ENCODE measurements at regions not wholly inside any gene's neighbourhood (a gene's known extent, or its start where the extent isn't known, plus 50 kb on each side); places are given as distances from the start of the nearest gene placed in this dataset.

DNA sequence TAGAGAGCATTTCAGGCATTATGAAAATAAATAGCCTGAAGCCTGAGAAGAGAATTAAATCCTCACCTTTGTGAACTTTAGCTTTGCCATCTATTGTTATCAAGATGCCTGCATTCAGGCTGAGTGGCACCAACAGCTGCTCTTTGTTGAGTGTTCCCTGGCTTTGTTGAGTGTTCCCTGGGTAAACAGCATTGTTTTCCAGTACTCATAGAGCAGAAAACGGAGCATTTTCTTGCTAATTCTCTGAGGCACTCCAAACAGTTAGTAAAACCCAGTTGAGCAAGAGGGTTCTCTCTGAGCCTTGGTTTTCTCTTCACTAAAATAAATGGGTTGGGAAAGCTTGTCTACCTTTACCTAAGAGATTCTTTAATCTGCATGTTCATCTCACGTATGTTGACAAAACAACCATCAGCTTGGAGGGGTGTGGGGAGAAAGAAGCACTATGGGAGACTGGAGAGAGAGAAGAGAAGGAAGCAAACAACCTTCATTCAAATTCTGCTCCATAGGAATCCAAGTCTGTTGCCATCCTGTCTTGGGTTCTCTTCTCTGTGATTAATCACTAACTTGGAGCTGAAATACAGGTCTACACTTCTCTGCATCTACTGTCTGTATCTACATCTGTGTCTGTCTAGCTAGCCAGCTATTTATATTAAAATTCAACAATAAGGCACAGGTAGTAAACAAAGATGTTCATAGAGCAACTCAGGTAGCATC is 567.0 kb upstream of the SOX11 start:
- H3K9me3 ChIP-seq (ENCODE audit: low read depth), result no peaks in the 10 kb centered on the region
- peak overlapping the region; percentile 77 for H2AFZ ChIP-seq (replicated peaks)
- H3K4me2 ChIP-seq, result peak overlapping the region; percentile 65
- H3K27ac ChIP-seq, result peak overlapping the region; percentile 79
- H3K27me3 ChIP-seq, result no peaks in the 10 kb centered on the region
- TF ChIP-seq EZH2phosphoT487 (IDR thresholded peaks at IDR 0.05), result no peak
- TF ChIP-seq, protein P1, sequence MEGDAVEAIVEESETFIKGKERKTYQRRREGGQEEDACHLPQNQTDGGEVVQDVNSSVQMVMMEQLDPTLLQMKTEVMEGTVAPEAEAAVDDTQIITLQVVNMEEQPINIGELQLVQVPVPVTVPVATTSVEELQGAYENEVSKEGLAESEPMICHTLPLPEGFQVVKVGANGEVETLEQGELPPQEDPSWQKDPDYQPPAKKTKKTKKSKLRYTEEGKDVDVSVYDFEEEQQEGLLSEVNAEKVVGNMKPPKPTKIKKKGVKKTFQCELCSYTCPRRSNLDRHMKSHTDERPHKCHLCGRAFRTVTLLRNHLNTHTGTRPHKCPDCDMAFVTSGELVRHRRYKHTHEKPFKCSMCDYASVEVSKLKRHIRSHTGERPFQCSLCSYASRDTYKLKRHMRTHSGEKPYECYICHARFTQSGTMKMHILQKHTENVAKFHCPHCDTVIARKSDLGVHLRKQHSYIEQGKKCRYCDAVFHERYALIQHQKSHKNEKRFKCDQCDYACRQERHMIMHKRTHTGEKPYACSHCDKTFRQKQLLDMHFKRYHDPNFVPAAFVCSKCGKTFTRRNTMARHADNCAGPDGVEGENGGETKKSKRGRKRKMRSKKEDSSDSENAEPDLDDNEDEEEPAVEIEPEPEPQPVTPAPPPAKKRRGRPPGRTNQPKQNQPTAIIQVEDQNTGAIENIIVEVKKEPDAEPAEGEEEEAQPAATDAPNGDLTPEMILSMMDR (IDR thresholded peaks at IDR 0.05), result no peak
- no peak for TF ChIP-seq EZH2 (IDR thresholded peaks at IDR 0.05)
- Mint-ChIP-seq H3K4me3 (no peak overlapping the region), H3K9me3 (no peaks in the 10 kb centered on the region), H3K4me1 (peaks cover 7% of the 10 kb centered on the region), H3K36me3 (no peaks in the 10 kb centered on the region), H3K27me3 (ENCODE audit: insufficient read depth, low read depth) (no peaks in the 10 kb centered on the region), H3K27ac (no peak overlapping the region)
- H3K79me2 ChIP-seq (ENCODE audit: low read depth), result no peaks in the 10 kb centered on the region
- peaks cover 20% of the 10 kb centered on the region for H3K4me1 ChIP-seq
- peaks cover 10% of the 10 kb centered on the region for H3F3A ChIP-seq (ENCODE audit: low read depth)
- H3K36me3 ChIP-seq, result no peaks in the 10 kb centered on the region
- H4K20me1 ChIP-seq (ENCODE audit: low read depth), result no peaks in the 10 kb centered on the region
- H3K4me3 ChIP-seq, result no peak overlapping the region
- H3K9ac ChIP-seq, result no peak overlapping the region
- peak; percentile 76 for DNase-seq (ENCODE audit: low spot score)

DNA sequence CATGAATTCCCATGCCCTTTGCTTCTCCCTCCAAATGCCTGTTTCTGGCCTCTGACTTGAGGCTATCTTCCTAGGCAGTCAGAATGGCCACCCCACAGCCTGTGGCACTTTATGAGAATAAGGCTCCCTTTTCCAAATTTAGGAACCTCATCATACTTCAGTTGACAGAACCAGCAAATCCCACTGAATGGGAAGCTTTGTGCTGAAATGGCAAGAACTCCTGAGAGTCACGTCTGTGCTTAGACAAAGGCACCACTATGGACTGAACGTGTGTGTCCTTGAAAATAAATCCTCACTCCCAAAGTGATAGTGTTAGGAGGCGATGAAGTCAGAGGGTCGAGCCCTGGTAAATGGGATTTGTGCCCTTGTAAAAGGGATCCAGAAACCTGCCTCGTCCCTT is 559.9 kb upstream of the SOX11 start:
- no peak overlapping the region for H3K4me2 ChIP-seq
- no peaks in the 10 kb centered on the region for H3K4me1 ChIP-seq
- no peak overlapping the region for H3K4me3 ChIP-seq
- no peaks in the 10 kb centered on the region for H4K20me1 ChIP-seq (ENCODE audit: low read depth)
- no peak overlapping the region for H3K27ac ChIP-seq
- no peak overlapping the region for H3K27ac Mint-ChIP-seq
- H3F3A ChIP-seq (ENCODE audit: low read depth), result no peaks in the 10 kb centered on the region
- no peak for TF ChIP-seq EZH2phosphoT487 (IDR thresholded peaks at IDR 0.05)
- DNase-seq (ENCODE audit: low spot score), result no peak
- no peak overlapping the region for H3K9ac ChIP-seq
- H3K36me3 ChIP-seq, result no peaks in the 10 kb centered on the region
- H3K79me2 ChIP-seq (ENCODE audit: low read depth), result no peaks in the 10 kb centered on the region
- H3K36me3 Mint-ChIP-seq, result no peaks in the 10 kb centered on the region
- peaks cover 2% of the 10 kb centered on the region for H3K9me3 Mint-ChIP-seq
- no peak overlapping the region for H2AFZ ChIP-seq (replicated peaks)
- H3K4me3 Mint-ChIP-seq, result no peak overlapping the region
- no peaks in the 10 kb centered on the region for H3K4me1 Mint-ChIP-seq
- peaks cover 4% of the 10 kb centered on the region for H3K27me3 Mint-ChIP-seq (ENCODE audit: insufficient read depth, low read depth)
- H3K27me3 ChIP-seq, result no peaks in the 10 kb centered on the region
- H3K9me3 ChIP-seq (ENCODE audit: low read depth), result no peaks in the 10 kb centered on the region

DNA sequence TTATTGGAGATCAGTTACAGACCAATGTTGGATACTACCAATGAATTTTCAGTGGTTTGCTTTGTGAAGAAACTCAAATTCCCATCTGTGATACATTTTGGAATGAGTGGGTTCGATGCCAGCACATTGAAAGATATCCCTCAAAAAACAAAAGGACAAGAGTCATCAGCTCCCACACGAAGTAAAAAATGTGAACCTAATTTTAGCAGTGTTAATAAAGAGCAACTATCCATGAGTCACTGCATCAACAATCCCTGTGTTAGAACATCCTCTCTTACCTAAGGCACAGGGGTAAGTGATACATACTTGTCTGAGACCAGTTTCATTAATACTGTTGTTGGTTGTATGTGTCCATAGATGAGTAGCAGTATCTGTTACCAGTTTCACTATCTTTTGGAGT is 551.8 kb upstream of the SOX11 start:
- no peak overlapping the region for H3K4me3 ChIP-seq
- H2AFZ ChIP-seq (replicated peaks), result no peak overlapping the region
- no peaks in the 10 kb centered on the region for H3K4me1 ChIP-seq
- no peaks in the 10 kb centered on the region for H3F3A ChIP-seq (ENCODE audit: low read depth)
- H3K4me1 Mint-ChIP-seq, result no peaks in the 10 kb centered on the region
- no peak overlapping the region for H3K27ac ChIP-seq
- H3K4me2 ChIP-seq, result no peak overlapping the region
- no peak for DNase-seq (ENCODE audit: low spot score)
- no peak for TF ChIP-seq EZH2 (IDR thresholded peaks at IDR 0.05)
- TF ChIP-seq, protein P1 (IDR thresholded peaks at IDR 0.05), result no peak
- TF ChIP-seq EZH2phosphoT487 (IDR thresholded peaks at IDR 0.05), result no peak
- no peaks in the 10 kb centered on the region for H4K20me1 ChIP-seq (ENCODE audit: low read depth)
- no peak overlapping the region for H3K4me3 Mint-ChIP-seq
- H3K9me3 ChIP-seq (ENCODE audit: low read depth), result no peaks in the 10 kb centered on the region
- H3K9ac ChIP-seq, result no peak overlapping the region
- no peak overlapping the region for H3K27ac Mint-ChIP-seq
- peaks cover 2% of the 10 kb centered on the region for H3K9me3 Mint-ChIP-seq
- H3K79me2 ChIP-seq (ENCODE audit: low read depth), result no peaks in the 10 kb centered on the region
- H3K36me3 ChIP-seq, result no peaks in the 10 kb centered on the region
- peaks cover 2% of the 10 kb centered on the region for H3K36me3 Mint-ChIP-seq
- no peaks in the 10 kb centered on the region for H3K27me3 ChIP-seq
- H3K27me3 Mint-ChIP-seq (ENCODE audit: insufficient read depth, low read depth), result peaks cover 5% of the 10 kb centered on the region

DNA sequence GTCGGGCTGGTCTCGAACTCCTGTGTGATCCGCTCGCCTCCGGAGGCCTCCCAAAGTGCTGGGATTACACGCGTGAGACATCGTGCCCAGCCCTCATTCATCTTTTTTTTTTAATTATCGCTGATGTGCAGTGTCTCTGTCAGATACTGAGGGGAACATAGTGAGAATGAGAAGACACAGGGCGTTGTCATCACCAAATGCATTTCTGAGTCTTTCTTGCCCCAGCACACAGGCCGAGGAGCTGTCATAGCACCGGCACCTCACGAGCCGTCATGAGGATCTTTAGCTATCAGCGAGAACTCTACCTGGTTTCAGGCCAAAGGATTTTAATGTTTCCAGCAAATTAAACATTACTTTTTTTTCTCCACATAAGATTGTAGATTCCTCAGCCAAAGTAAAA is 548.0 kb upstream of the SOX11 start:
- no peak overlapping the region for H3K27ac ChIP-seq
- Mint-ChIP-seq H3K4me1 (no peaks in the 10 kb centered on the region), H3K9me3 (peaks cover 7% of the 10 kb centered on the region), H3K27ac (peak overlapping the region; percentile 60), H3K27me3 (ENCODE audit: insufficient read depth, low read depth) (peaks cover 5% of the 10 kb centered on the region), H3K4me3 (no peak overlapping the region), H3K36me3 (peaks cover 2% of the 10 kb centered on the region)
- no peak overlapping the region for H3K4me3 ChIP-seq
- H3K27me3 ChIP-seq, result no peaks in the 10 kb centered on the region
- no peaks in the 10 kb centered on the region for H3K9me3 ChIP-seq (ENCODE audit: low read depth)
- no peak overlapping the region for H3K9ac ChIP-seq
- DNase-seq (ENCODE audit: low spot score), result no peak
- H3F3A ChIP-seq (ENCODE audit: low read depth), result no peaks in the 10 kb centered on the region
- H2AFZ ChIP-seq (replicated peaks), result no peak overlapping the region
- no peak overlapping the region for H3K4me2 ChIP-seq
- H4K20me1 ChIP-seq (ENCODE audit: low read depth), result no peaks in the 10 kb centered on the region
- TF ChIP-seq EZH2phosphoT487 (IDR thresholded peaks at IDR 0.05), result no peak
- H3K4me1 ChIP-seq, result no peaks in the 10 kb centered on the region
- no peaks in the 10 kb centered on the region for H3K36me3 ChIP-seq
- H3K79me2 ChIP-seq (ENCODE audit: low read depth), result no peaks in the 10 kb centered on the region

Data from neural progenitor cell (in vitro differentiated cells).